ENCODE measurements at regions not wholly inside any gene's neighbourhood (a gene's known extent, or its start where the extent isn't known, plus 50 kb on each side); places are given as distances from the start of the nearest gene placed in this dataset.
"Not testable (repeated sequence)": the region's sequence is repeated elsewhere in the genome, so short reads cannot be mapped to it uniquely, and the experiment has no call there.

GRCh38 chr4:33996075-33996718 is 2248.1 kb downstream of the ARAP2 start:
- DNase-seq (ENCODE audit: low read depth in 2 of 2): no peak

GRCh38 chr4:33998291-33998690 is 2246.0 kb downstream of the ARAP2 start:
- no peak for DNase-seq (ENCODE audit: low read depth in 2 of 2)

GRCh38 chr4:34000356-34000755 is 2244.0 kb downstream of the ARAP2 start:
- DNase-seq (ENCODE audit: low read depth in 2 of 2): no peak

- DNase-seq (ENCODE audit: low read depth in 2 of 2): not testable (repeated sequence)
These were observed 2237.8 kb downstream of the ARAP2 start for GRCh38 chr4:34006540-34006939.

- DNase-seq (ENCODE audit: low read depth in 2 of 2): no peak
These were observed 2234.4 kb downstream of the ARAP2 start for GRCh38 chr4:34009951-34010350.

- DNase-seq (ENCODE audit: low read depth in 2 of 2): no peak
These were observed 2233.4 kb downstream of the ARAP2 start for GRCh38 chr4:34010751-34011519.

- no peak for DNase-seq (ENCODE audit: low read depth in 2 of 2)
These were observed 2209.1 kb downstream of the ARAP2 start for GRCh38 chr4:34035225-34035624.

GRCh38 chr4:34037280-34037679 is 2207.0 kb downstream of the ARAP2 start:
- DNase-seq (ENCODE audit: low read depth in 2 of 2): no peak

- DNase-seq (ENCODE audit: low read depth in 2 of 2): no peak
These were observed 2204.5 kb downstream of the ARAP2 start for GRCh38 chr4:34039766-34040165.

GRCh38 chr4:34043131-34043530 is 2201.2 kb downstream of the ARAP2 start:
- no peak for DNase-seq (ENCODE audit: low read depth in 2 of 2)

- peak; percentile 4 to 27 for DNase-seq (ENCODE audit: low read depth in 2 of 2)
These were observed 2197.7 kb downstream of the ARAP2 start for GRCh38 chr4:34046580-34046979.

- DNase-seq (ENCODE audit: low read depth in 2 of 2): no peak
These were observed 2197.0 kb downstream of the ARAP2 start for GRCh38 chr4:34047363-34047762.

GRCh38 chr4:34066126-34066525 is 2178.2 kb downstream of the ARAP2 start:
- DNase-seq (ENCODE audit: low read depth in 2 of 2): no peak

- no peak for DNase-seq (ENCODE audit: low read depth in 2 of 2)
These were observed 2152.9 kb downstream of the ARAP2 start for GRCh38 chr4:34091451-34091850.

GRCh38 chr4:34094114-34094513 is 2150.2 kb downstream of the ARAP2 start:
- DNase-seq (ENCODE audit: low read depth in 2 of 2): no peak

- DNase-seq (ENCODE audit: low read depth in 2 of 2): peak; percentile 17 to 33
These were observed 2139.0 kb downstream of the ARAP2 start for GRCh38 chr4:34105311-34105710.

GRCh38 chr4:34108391-34108790 is 2135.9 kb downstream of the ARAP2 start:
- DNase-seq (ENCODE audit: low read depth in 2 of 2): peak; percentile 76 to 78

GRCh38 chr4:34112573-34112972 is 2131.7 kb downstream of the ARAP2 start:
- no peak for DNase-seq (ENCODE audit: low read depth in 2 of 2)

GRCh38 chr4:34138385-34138784 is 2105.9 kb downstream of the ARAP2 start:
- DNase-seq (ENCODE audit: low read depth in 2 of 2): no peak

GRCh38 chr4:34139346-34139745 is 2105.0 kb downstream of the ARAP2 start:
- DNase-seq (ENCODE audit: low read depth in 2 of 2): no peak

GRCh38 chr4:34148322-34148908 is 2095.9 kb downstream of the ARAP2 start:
- no peak for DNase-seq (ENCODE audit: low read depth in 2 of 2)

- peak; percentile 49 to 66 for DNase-seq (ENCODE audit: low read depth in 2 of 2)
These were observed 2086.8 kb downstream of the ARAP2 start for GRCh38 chr4:34157547-34157946.

- no peak for DNase-seq (ENCODE audit: low read depth in 2 of 2)
These were observed 2085.4 kb downstream of the ARAP2 start for GRCh38 chr4:34158878-34159277.

All from fibroblast of skin of left biceps (primary cell).